H1 (cell line): ENCODE measurements at regions not wholly inside any gene's neighbourhood (a gene's known extent, or its start where the extent isn't known, plus 50 kb on each side); places are given as distances from the start of the nearest gene placed in this dataset.

Experiments
- BACH1 ChIP-seq: IDR thresholded peaks from 2 replicates; pipeline ENCODE4 v1.6.1; 2012; ENCODE audit warnings: low read length, improper control_type of control experiment
- BCL11A ChIP-seq, 2 experiments: IDR thresholded peaks; one replicate each; pipeline ENCODE4 v1.6.1; 2011; ENCODE audit warnings: low read depth in 2 of 2, low read length in 2 of 2, mild to moderate bottlenecking in 2 of 2
- BRCA1 ChIP-seq: IDR thresholded peaks from 2 replicates; pipeline ENCODE4 v1.6.1; 2012; ENCODE audit warnings: low read depth, low read length, improper control_type of control experiment
- CHD1 ChIP-seq: IDR thresholded peaks from 2 replicates; pipeline ENCODE4 v1.6.1; 2012; ENCODE audit warnings: low read depth, low read length, improper control_type of control experiment
- CREB1 ChIP-seq: IDR thresholded peaks from 2 replicates; pipeline ENCODE4 v1.6.1; 2012; ENCODE audit warnings: inconsistent platforms
- NRF1 ChIP-seq: IDR thresholded peaks from 2 replicates; pipeline ENCODE4 v1.6.1; 2011; ENCODE audit warnings: mild to moderate bottlenecking, low read depth, low read length, improper control_type of control experiment
- RAD21 ChIP-seq, 2 experiments: IDR thresholded peaks in 1 of 2; conservative IDR thresholded peaks in 1 of 2; 2 replicates each; pipeline ENCODE4 v1.6.1; 2011; ENCODE audit warnings: low read depth in 2 of 2, low read length in 2 of 2, improper control_type of control experiment in 1 of 2, inconsistent platforms in 1 of 2, mild to moderate bottlenecking in 1 of 2, moderate library complexity in 1 of 2
- SIN3A ChIP-seq, 2 experiments: IDR thresholded peaks in 1 of 2; conservative IDR thresholded peaks in 1 of 2; 2 replicates each; pipeline ENCODE4 v1.6.1; 2011 to 2012; ENCODE audit warnings: low read length in 2 of 2, improper control_type of control experiment in 1 of 2, low read depth in 1 of 2, mild to moderate bottlenecking in 1 of 2
- SUZ12 ChIP-seq: fragments of 200-600 bp; sonication (generic); IDR thresholded peaks from 2 replicates; pipeline ENCODE4 v1.6.1; 2012; ENCODE audit warnings: mild to moderate bottlenecking, inconsistent platforms, low read length, moderate library complexity, mixed read lengths
- TCF12 ChIP-seq: IDR thresholded peaks from 2 replicates; pipeline ENCODE4 v1.6.1; 2011; ENCODE audit warnings: low read depth, mild to moderate bottlenecking, low read length
- TF ChIP-seq, protein P1 (sequence below): fragments of 300-600 bp; sonication (generic); IDR thresholded peaks from 2 replicates; pipeline ENCODE4 v1.7.1; 2012; ENCODE audit warnings: low read length, moderate library complexity, mild to moderate bottlenecking, inconsistent platforms; ENCODE audit not compliant: insufficient replicate concordance

DNA sequence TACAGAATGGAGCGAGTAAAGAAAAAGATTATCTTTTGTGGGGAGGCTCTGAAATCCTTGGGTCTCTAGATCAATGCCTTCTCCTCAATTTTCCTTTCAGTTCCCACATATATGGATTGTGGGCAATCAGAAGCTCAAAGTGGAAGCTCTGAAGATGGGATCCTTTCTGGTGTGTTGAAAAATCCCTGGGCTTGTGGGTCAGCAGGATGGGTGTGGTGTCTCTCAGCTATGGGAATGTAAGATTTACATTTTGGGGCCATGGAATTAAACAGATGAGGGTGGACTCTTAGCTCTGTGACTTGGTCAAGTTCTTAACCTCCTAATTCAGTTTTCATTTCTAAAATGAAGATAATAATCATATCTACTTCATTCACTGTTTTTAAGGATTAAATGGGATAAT is 231.9 kb upstream of the CA10 start (continued):
- TF ChIP-seq, protein P1, sequence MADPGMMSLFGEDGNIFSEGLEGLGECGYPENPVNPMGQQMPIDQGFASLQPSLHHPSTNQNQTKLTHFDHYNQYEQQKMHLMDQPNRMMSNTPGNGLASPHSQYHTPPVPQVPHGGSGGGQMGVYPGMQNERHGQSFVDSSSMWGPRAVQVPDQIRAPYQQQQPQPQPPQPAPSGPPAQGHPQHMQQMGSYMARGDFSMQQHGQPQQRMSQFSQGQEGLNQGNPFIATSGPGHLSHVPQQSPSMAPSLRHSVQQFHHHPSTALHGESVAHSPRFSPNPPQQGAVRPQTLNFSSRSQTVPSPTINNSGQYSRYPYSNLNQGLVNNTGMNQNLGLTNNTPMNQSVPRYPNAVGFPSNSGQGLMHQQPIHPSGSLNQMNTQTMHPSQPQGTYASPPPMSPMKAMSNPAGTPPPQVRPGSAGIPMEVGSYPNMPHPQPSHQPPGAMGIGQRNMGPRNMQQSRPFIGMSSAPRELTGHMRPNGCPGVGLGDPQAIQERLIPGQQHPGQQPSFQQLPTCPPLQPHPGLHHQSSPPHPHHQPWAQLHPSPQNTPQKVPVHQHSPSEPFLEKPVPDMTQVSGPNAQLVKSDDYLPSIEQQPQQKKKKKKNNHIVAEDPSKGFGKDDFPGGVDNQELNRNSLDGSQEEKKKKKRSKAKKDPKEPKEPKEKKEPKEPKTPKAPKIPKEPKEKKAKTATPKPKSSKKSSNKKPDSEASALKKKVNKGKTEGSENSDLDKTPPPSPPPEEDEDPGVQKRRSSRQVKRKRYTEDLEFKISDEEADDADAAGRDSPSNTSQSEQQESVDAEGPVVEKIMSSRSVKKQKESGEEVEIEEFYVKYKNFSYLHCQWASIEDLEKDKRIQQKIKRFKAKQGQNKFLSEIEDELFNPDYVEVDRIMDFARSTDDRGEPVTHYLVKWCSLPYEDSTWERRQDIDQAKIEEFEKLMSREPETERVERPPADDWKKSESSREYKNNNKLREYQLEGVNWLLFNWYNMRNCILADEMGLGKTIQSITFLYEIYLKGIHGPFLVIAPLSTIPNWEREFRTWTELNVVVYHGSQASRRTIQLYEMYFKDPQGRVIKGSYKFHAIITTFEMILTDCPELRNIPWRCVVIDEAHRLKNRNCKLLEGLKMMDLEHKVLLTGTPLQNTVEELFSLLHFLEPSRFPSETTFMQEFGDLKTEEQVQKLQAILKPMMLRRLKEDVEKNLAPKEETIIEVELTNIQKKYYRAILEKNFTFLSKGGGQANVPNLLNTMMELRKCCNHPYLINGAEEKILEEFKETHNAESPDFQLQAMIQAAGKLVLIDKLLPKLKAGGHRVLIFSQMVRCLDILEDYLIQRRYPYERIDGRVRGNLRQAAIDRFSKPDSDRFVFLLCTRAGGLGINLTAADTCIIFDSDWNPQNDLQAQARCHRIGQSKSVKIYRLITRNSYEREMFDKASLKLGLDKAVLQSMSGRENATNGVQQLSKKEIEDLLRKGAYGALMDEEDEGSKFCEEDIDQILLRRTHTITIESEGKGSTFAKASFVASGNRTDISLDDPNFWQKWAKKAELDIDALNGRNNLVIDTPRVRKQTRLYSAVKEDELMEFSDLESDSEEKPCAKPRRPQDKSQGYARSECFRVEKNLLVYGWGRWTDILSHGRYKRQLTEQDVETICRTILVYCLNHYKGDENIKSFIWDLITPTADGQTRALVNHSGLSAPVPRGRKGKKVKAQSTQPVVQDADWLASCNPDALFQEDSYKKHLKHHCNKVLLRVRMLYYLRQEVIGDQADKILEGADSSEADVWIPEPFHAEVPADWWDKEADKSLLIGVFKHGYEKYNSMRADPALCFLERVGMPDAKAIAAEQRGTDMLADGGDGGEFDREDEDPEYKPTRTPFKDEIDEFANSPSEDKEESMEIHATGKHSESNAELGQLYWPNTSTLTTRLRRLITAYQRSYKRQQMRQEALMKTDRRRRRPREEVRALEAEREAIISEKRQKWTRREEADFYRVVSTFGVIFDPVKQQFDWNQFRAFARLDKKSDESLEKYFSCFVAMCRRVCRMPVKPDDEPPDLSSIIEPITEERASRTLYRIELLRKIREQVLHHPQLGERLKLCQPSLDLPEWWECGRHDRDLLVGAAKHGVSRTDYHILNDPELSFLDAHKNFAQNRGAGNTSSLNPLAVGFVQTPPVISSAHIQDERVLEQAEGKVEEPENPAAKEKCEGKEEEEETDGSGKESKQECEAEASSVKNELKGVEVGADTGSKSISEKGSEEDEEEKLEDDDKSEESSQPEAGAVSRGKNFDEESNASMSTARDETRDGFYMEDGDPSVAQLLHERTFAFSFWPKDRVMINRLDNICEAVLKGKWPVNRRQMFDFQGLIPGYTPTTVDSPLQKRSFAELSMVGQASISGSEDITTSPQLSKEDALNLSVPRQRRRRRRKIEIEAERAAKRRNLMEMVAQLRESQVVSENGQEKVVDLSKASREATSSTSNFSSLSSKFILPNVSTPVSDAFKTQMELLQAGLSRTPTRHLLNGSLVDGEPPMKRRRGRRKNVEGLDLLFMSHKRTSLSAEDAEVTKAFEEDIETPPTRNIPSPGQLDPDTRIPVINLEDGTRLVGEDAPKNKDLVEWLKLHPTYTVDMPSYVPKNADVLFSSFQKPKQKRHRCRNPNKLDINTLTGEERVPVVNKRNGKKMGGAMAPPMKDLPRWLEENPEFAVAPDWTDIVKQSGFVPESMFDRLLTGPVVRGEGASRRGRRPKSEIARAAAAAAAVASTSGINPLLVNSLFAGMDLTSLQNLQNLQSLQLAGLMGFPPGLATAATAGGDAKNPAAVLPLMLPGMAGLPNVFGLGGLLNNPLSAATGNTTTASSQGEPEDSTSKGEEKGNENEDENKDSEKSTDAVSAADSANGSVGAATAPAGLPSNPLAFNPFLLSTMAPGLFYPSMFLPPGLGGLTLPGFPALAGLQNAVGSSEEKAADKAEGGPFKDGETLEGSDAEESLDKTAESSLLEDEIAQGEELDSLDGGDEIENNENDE = no peak
- TF ChIP-seq TCF12 (no peak), BCL11A (IDR thresholded peaks at IDR 0.05; ENCODE audit: low read depth in 2 of 2, low read length in 2 of 2) (no peak), SUZ12 (no peak), SIN3A (conservative IDR thresholded peaks at IDR 0.05 in 1 of 2, IDR thresholded peaks at IDR 0.05 in 1 of 2; ENCODE audit: low read depth in 1 of 2, low read length in 2 of 2) (no peak), CREB1 (no peak), RAD21 (IDR thresholded peaks at IDR 0.05 in 1 of 2, conservative IDR thresholded peaks at IDR 0.05 in 1 of 2; ENCODE audit: low read depth in 2 of 2, low read length in 2 of 2) (no peak), BACH1 (no peak), NRF1 (no peak), CHD1 (no peak), BRCA1 (no peak)
